HL-60/S4 (cell line): ENCODE measurements at regions not wholly inside any gene's neighbourhood (a gene's known extent, or its start where the extent isn't known, plus 50 kb on each side); places are given as distances from the start of the nearest gene placed in this dataset.
"Not testable (repeated sequence)": the region's sequence is repeated elsewhere in the genome, so short reads cannot be mapped to it uniquely, and the experiment has no call there.

Experiments
- in situ Hi-C: fragments of 300-500 bp; cut with MboI; formaldehyde crosslinking; loops from 2 replicates; pipeline ENCODE4 v1.14.3; 2022; ENCODE audit warnings: low sequenced_read_pairs

DNA sequence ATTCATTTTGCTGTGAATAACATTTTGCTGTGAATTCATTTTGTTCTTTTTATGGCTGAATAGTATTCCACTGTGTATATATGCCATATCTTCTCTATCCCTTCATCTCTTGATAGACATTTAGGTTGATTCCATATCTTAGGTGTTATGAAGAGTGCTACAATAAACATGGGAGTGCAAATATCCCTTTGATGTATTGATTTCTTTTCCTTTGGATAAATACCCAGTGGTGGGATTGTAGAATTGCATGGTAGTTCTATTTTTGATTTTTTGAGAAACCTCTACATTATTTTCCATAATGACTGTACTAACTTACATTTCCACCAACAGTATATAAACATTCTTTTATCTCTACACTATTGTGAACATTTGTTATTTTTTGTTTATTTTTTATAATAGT is 555.9 kb downstream of the PDHA2 start:
- in situ Hi-C loops = no loop called here

GRCh38 chr4:96406742-96407141 is 566.8 kb downstream of the PDHA2 start:
- in situ Hi-C loops = no loop called here

DNA sequence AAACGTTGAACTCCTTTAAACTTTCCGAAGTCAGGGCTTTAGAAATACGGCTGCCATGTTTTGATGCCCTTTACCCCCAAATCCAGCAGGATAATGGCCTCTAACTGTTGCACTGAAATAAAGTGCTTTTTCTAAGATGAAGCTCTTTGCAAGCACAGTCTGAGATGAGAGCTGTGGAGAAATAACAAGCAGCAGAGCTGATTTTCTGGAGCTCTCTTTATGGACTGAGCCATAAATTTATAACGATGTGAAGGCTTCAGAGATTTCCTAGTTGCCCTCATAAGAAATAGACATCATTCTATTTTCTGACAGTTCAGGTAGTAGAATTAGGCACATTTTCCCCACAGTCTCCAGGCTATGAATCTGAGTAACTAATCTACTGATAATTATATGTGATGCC is 567.3 kb downstream of the PDHA2 start:
- in situ Hi-C loops = no loop called here

- in situ Hi-C loops = no loop called here
Observed at GRCh38 chr4:96407738-96408463, 568.0 kb downstream of the PDHA2 start.

DNA sequence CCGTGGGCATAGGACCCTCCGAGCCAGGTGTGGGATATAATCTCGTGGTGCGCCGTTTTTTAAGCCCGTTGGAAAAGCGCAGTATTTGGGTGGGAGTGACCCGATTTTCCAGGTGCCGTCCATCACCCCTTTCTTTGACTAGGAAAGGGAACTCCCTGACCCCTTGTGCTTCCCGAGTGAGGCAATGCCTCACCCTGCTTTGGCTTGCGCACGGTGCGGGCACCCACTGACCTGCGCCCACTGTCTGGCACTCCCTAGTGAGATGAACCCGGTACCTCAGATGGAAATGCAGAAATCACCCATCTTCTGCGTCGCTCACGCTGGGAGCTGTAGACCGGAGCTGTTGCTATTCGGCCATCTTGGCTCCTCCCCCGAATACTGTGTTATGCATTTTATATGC is 575.0 kb downstream of the PDHA2 start:
- in situ Hi-C loops = not testable (repeated sequence)

GRCh38 chr4:96429657-96430056 is 589.8 kb downstream of the PDHA2 start:
- in situ Hi-C loops = no loop called here

DNA sequence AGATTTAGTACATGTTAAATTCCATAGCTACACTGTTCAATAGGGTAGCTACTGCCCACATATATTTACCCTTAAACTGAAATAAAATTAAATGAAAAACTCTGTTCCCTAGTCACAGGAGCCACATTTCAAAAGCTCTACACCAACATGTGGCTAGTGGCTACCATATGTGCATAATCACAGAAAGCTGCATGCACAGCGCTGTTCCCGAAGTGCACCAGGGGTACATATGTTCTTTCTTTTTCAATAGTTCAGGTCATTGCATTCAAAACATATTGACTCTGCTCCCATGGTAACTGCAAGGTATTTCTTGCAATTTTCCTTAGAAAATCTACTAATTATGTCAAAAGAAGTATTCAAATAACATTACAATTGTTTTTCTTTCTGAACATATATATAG is 591.2 kb downstream of the PDHA2 start:
- in situ Hi-C loops = no loop called here

- in situ Hi-C loops = no loop called here
Observed at GRCh38 chr4:96448315-96448872, 608.5 kb downstream of the PDHA2 start.

GRCh38 chr4:96455045-96455720 is 615.3 kb downstream of the PDHA2 start:
- in situ Hi-C loops = no loop called here

DNA sequence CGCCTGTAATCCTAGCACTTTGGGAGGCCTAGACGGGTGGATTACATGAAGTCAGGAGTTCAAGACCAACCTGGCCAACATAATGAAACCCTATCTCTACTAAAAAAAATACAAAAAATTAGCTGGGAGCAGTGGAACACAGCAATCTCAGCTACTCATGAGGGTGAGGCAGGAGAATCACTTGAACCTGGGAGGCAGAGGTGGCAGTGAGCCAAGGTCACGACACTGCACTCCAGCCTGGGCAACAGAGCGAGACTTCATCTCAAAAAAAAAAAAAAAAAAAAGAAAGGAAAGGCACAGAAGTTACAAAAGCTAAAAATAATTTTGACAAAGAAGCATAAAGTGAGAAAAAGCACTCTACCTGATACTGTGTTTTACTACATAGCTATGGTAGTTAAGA is 618.1 kb downstream of the PDHA2 start:
- in situ Hi-C loops = not testable (repeated sequence)

- in situ Hi-C loops = no loop called here
Observed at GRCh38 chr4:96459105-96459504, 619.2 kb downstream of the PDHA2 start.

GRCh38 chr4:96465834-96466233 is 625.9 kb downstream of the PDHA2 start:
- in situ Hi-C loops = no loop called here

DNA sequence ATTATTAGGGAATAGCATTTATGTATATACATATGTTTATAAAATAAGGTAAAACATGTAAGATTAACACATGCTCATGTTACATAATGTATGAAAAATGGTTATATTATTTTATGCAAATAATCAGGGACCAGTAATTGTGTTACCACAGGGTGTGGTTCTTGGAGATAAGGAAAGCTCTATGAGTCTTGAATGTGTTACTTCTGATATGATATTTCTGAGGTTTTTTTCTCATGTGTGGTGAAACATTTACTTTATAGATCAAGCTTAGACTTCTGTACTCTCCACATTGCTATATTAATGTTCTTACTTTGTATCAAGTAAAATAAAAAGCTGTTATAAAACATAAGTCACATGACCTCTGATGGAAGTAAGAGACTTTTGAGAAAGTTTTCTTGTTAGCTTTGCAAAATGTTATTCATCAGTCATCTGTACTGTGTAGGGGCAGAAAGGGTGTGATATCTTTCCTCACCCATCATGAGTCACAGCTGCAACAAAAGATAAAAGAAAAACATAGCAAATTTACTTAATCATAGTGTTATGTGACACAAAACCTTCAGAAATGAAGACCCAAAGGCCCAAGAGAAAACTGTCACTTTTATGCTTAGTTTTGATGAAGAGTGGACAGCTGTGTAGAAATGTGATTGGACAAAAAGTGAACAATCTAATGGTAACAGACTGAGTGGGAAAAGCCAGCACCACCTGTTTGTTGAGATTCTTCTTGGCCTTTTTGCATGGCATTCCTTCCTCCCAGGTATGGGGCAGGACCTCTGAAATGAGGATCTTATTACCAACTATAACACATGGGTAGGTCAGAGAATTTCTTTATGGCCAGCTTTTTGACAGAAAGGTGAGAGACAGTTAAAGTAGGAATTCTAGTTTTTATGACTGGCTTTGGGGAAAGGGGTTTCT is 632.3 kb downstream of the PDHA2 start:
- in situ Hi-C loops = no loop called here

- in situ Hi-C loops = no loop called here
Observed at GRCh38 chr4:96473246-96473645, 633.4 kb downstream of the PDHA2 start.

DNA sequence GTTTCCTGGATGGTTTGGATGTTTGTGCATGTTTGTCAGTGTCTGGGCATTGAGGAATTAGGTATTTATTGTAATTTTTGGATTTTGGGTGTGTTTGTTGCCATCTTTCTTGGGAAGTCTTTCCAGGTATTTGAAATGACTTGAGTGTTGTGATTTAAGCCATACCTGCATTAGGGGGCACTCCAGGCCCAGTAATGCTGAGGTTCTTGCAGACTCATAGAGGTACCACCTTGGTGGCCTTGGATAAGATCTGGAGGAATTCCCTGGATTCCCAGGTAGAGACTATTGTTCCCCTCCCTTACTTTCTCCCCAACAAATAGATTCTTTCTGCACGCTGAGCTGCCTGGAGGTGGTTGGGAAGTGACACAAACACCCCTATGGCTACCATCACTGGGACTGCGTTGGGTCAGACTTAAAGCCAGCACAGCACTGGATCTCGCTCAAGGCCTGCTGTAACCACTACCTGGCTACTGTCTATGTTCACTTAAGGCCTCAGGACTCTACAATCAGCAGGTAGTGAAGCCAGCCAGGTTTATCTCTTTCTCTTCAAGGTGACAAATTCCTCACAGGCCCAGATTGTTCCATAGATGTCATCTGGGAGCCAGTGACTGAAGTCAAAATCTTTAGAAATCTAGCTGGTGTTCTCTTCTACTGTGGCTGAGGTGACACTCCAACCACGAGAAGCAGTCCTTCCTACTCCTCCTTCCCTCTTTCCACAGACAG is 643.6 kb downstream of the PDHA2 start:
- in situ Hi-C loops = no loop called here

GRCh38 chr4:96486563-96486962 is 646.7 kb downstream of the PDHA2 start:
- in situ Hi-C loops = no loop called here

DNA sequence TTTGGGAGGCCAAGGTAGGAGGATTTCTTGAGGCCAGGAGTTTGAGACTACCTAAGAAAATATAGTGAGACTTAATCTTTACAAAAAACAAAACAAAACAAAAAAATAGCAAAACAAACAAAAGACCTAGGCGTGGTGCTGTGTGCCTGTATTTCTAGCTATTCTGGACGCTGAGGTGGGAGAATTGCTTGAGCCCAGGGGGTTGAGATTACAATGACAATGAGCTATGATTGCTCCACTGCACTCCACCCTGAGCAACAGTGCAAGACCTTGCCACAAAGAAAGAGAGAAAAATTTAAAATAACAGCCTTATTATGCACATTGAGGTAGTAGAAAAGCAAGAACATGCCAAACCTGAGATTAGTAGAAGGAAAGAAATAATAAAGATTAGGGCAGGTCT is 657.7 kb downstream of the PDHA2 start:
- in situ Hi-C loops = no loop called here

- in situ Hi-C loops = no loop called here
Observed at GRCh38 chr4:96504386-96504785, 664.5 kb downstream of the PDHA2 start.

DNA sequence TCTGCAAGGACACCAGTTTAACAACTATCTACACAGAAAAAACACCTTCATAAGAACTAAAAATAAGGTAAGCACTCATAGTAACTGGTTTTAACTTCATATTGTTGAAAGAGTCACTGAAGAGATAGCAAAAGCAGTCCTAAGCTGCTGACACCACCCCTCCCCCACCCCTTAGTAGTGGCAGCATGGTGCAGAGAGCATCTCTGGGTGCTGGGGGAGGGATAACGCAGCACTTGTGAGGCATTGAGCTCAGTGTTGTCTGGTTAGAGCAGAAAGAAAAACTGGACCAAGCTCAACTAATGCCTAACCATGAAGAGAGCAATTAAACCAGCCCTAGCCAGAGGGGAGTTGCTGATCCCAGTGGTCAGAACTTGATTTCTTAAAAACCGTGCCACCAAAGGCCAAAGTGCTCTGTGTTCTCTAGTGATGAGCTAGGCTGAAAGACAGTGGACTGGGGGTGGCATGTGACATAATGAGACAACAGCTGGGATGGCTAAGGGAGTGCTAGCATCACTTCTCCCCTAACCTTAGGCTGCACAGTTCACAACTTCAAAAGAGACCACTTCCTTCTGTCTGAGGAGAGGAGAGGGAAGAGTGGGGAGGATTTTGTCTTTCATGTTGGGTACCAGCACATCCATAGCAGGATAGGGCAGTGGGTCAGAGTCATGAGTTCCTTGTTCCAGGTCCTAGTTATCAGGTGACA is 669.3 kb downstream of the PDHA2 start:
- in situ Hi-C loops = no loop called here

DNA sequence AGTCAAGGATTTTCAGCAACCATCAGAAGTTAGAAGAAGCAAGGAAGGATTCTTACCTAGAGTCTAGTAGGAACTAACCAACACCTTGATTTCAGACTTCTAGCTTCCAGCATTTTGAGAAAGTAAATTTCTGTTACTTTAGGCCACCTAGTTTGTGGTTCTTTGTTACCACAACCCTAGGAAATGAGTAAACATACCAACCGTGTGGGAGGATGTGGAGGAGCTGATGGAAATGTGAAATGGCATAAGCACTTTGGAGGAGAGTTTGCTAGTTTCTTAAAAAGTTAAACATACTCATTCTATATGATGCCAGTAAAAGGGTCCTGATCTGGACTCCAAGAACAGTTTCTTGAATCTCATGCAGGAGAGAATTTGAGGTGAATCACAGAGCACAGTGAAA is 679.4 kb downstream of the PDHA2 start:
- in situ Hi-C loops = no loop called here
